CD4-positive, alpha-beta T cell (primary cell): ENCODE measurements at regions not wholly inside any gene's neighbourhood (a gene's known extent, or its start where the extent isn't known, plus 50 kb on each side); places are given as distances from the start of the nearest gene placed in this dataset.

ENCODE experiments used
- ATAC-seq: fragments of 200-7000 bp; cut with Tn5 transposase; one replicate; pipeline ENCODE4 v1.10.0; 2022; ENCODE audit warnings: mild to moderate bottlenecking; ENCODE audit not compliant: poor library complexity
- CTCF ChIA-PET: fragments of 350-600 bp; sonication (Branson Sonifier 250); formaldehyde crosslinking; loops from one replicate; lab custom pipeline; 2021; ENCODE audit warnings: antibody characterized with exemption, inconsistent platforms; lab: Charles Lee
- POLR2A ChIA-PET: fragments of 350-600 bp; sonication (Branson Sonifier 250); formaldehyde crosslinking; loops from one replicate; lab custom pipeline; 2021; ENCODE audit warnings: antibody characterized with exemption, inconsistent platforms; lab: Charles Lee
- DNase-seq, 14 experiments: peaks; one replicate each; pipeline ENCODE4 v3.0.0-alpha.2; 2013 to 2020; ENCODE audit warnings: mixed read lengths in 2 of 14
- H3K27ac ChIP-seq, 2 donors: one replicate each; pipeline versions ENCODE4 v1.5.1 to v1.7.0; 2013; ENCODE audit warnings: low read length in 2 of 2, low read depth in 1 of 2, mild to moderate bottlenecking in 1 of 2
- H3K27me3 ChIP-seq, 2 experiments: 1 replicate in 1 of 2; 2 replicates in 1 of 2; pipeline versions ENCODE4 v1.6.1 to v1.7.0; 2013; ENCODE audit warnings: low read length in 2 of 2, control low read depth in 1 of 2, mild to moderate bottlenecking in 1 of 2, moderate library complexity in 1 of 2; ENCODE audit not compliant: insufficient read depth in 2 of 2, control insufficient read depth in 1 of 2
- H3K36me3 ChIP-seq: one replicate; pipeline ENCODE4 v1.6.1; 2013; ENCODE audit warnings: low read length, control low read depth; ENCODE audit not compliant: insufficient read depth
- H3K4me1 ChIP-seq: one replicate; pipeline ENCODE4 v1.6.1; 2013; ENCODE audit warnings: low read length, control low read depth; ENCODE audit not compliant: insufficient read depth
- H3K4me3 ChIP-seq: one replicate; pipeline ENCODE4 v1.5.1; 2013; ENCODE audit warnings: mild to moderate bottlenecking, low read length, moderate library complexity
- H3K9me3 ChIP-seq, 2 experiments: 1 replicate in 1 of 2; 2 replicates in 1 of 2; pipeline versions ENCODE4 v1.6.1 to v1.7.0; 2013; ENCODE audit warnings: low read length in 2 of 2, mild to moderate bottlenecking in 2 of 2, control low read depth in 1 of 2, moderate library complexity in 1 of 2; ENCODE audit not compliant: control insufficient read depth in 1 of 2, insufficient read depth in 1 of 2
- H3K27ac Mint-ChIP-seq: one replicate; pipeline ENCODE4 v1.8.0; 2020; ENCODE audit warnings: mixed read lengths
- H3K27me3 Mint-ChIP-seq: one replicate; pipeline ENCODE4 v1.8.0; 2021; ENCODE audit warnings: mixed read lengths
- H3K36me3 Mint-ChIP-seq: one replicate; pipeline ENCODE4 v1.8.0; 2021; ENCODE audit warnings: low read depth, mixed read lengths
- H3K4me1 Mint-ChIP-seq: one replicate; pipeline ENCODE4 v1.8.0; 2021; ENCODE audit warnings: low read depth, mixed read lengths
- H3K4me3 Mint-ChIP-seq: one replicate; pipeline ENCODE4 v1.8.0; 2020; ENCODE audit warnings: mild to moderate bottlenecking, mixed read lengths
- H3K9me3 Mint-ChIP-seq: one replicate; pipeline ENCODE4 v1.8.0; 2020; ENCODE audit warnings: mixed read lengths
- intact Hi-C, 2 experiments: fragments of 100-400 bp; cut with DNase I in 1 of 2; cut with micrococcal nuclease in 1 of 2; formaldehyde crosslinking; loops; one replicate each; pipeline versions ENCODE4 v1.15.1 to v1.9.0; 2023 to 2025; cut with DNase I, micrococcal nuclease
- TF ChIP-seq, protein P1 (sequence below): fragments of 200-600 bp; IDR thresholded peaks from one replicate; pipeline ENCODE4 v1.8.0; 2022; ENCODE audit warnings: antibody characterized with exemption, mild to moderate bottlenecking

DNA sequence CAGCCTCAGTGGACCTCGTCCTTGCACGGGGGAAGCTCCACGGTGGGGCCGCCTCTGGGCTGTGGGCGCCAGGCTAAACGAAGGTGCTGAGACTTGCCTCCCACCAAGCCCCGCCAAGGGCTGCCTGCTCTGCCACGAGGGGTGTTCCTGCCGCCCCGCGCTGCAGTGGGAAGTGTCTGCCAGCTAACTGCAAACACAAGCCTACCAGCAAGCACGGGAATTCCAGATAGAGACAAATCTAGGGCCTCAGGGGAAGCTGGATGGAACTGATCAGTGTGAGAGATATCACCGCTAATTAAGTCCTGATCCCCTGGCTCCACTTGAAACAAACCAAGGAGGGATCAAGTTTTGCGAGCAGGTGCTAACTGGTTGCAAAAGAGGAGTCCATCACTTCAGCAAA, 181.6 kb upstream of the LEF1 start:
- Mint-ChIP-seq H3K27ac (no peak overlapping the region), H3K27me3 (no peaks in the 10 kb centered on the region), H3K4me1 (peaks cover 49% of the 10 kb centered on the region), H3K36me3 (no peaks in the 10 kb centered on the region), H3K9me3 (no peaks in the 10 kb centered on the region), H3K4me3 (no peak overlapping the region)
- H3K9me3 ChIP-seq: peaks cover 0 to 4% of the 10 kb centered on the region in 2 experiments
- ChIA-PET CTCF (interaction anchor here (1.4 kb wide), 2 partner anchors 11 to 332 kb away, joined by 3 read pairs; no protein-coding TSS in a partner anchor), POLR2A (no interaction called here)
- TF ChIP-seq, protein P1, sequence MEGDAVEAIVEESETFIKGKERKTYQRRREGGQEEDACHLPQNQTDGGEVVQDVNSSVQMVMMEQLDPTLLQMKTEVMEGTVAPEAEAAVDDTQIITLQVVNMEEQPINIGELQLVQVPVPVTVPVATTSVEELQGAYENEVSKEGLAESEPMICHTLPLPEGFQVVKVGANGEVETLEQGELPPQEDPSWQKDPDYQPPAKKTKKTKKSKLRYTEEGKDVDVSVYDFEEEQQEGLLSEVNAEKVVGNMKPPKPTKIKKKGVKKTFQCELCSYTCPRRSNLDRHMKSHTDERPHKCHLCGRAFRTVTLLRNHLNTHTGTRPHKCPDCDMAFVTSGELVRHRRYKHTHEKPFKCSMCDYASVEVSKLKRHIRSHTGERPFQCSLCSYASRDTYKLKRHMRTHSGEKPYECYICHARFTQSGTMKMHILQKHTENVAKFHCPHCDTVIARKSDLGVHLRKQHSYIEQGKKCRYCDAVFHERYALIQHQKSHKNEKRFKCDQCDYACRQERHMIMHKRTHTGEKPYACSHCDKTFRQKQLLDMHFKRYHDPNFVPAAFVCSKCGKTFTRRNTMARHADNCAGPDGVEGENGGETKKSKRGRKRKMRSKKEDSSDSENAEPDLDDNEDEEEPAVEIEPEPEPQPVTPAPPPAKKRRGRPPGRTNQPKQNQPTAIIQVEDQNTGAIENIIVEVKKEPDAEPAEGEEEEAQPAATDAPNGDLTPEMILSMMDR: no peak
- no peak overlapping the region for H3K27ac ChIP-seq
- H3K4me3 ChIP-seq: no peak overlapping the region
- intact Hi-C loops: no loop called here
- no peak for ATAC-seq
- H3K4me1 ChIP-seq: peaks cover 21% of the 10 kb centered on the region
- no peak for DNase-seq
- no peaks in the 10 kb centered on the region for H3K36me3 ChIP-seq
- H3K27me3 ChIP-seq: no peaks in the 10 kb centered on the region

DNA sequence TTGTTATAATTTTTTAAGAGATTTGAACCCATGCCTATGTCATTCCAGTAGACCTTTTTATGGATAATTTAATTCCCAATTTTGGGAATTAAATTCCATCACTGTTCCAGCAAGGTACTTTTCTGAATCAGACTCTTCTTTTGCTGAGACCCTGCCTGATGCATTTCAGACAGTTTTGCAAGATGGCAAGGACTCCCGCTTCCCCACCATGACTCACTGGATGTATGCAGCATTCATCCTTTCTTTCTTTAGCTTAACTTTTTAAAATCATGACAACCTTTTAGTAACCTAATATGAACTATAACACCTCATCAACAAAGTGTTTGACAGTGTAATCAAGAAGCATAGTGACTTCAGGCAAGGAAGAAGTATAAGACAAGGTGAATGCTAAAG, 178.1 kb upstream of the LEF1 start:
- H3K4me3 ChIP-seq: no peak overlapping the region
- no peak for ATAC-seq
- H3K9me3 Mint-ChIP-seq: no peaks in the 10 kb centered on the region
- peak in 1 of 14 experiments; percentile 26 for DNase-seq
- no peaks in the 10 kb centered on the region for H3K36me3 ChIP-seq
- peaks cover 48% of the 10 kb centered on the region for H3K4me1 Mint-ChIP-seq
- ChIA-PET POLR2A (interaction anchor here (1.4 to 1.7 kb wide), 2 partner anchors 9 to 12 kb away, joined by 5 to 9 read pairs; no protein-coding TSS in a partner anchor), CTCF (interaction anchor here (1.5 kb wide), 1 partner anchor 13 kb away, joined by 3 read pairs; no protein-coding TSS in a partner anchor)
- H3K4me3 Mint-ChIP-seq: no peak overlapping the region
- peaks cover 24% of the 10 kb centered on the region for H3K4me1 ChIP-seq
- intact Hi-C loops: loop anchor here in 1 of 2 experiments (10.0 kb wide), 1 partner anchor 312 kb away; no protein-coding TSS in a partner anchor
- peaks cover 0 to 4% of the 10 kb centered on the region in 2 experiments for H3K9me3 ChIP-seq
- TF ChIP-seq, protein P1: no peak
- H3K27ac ChIP-seq: no peak overlapping the region
- no peaks in the 10 kb centered on the region for H3K27me3 ChIP-seq
- H3K27ac Mint-ChIP-seq: no peak overlapping the region
- no peaks in the 10 kb centered on the region for H3K36me3 Mint-ChIP-seq
- H3K27me3 Mint-ChIP-seq: no peaks in the 10 kb centered on the region

DNA sequence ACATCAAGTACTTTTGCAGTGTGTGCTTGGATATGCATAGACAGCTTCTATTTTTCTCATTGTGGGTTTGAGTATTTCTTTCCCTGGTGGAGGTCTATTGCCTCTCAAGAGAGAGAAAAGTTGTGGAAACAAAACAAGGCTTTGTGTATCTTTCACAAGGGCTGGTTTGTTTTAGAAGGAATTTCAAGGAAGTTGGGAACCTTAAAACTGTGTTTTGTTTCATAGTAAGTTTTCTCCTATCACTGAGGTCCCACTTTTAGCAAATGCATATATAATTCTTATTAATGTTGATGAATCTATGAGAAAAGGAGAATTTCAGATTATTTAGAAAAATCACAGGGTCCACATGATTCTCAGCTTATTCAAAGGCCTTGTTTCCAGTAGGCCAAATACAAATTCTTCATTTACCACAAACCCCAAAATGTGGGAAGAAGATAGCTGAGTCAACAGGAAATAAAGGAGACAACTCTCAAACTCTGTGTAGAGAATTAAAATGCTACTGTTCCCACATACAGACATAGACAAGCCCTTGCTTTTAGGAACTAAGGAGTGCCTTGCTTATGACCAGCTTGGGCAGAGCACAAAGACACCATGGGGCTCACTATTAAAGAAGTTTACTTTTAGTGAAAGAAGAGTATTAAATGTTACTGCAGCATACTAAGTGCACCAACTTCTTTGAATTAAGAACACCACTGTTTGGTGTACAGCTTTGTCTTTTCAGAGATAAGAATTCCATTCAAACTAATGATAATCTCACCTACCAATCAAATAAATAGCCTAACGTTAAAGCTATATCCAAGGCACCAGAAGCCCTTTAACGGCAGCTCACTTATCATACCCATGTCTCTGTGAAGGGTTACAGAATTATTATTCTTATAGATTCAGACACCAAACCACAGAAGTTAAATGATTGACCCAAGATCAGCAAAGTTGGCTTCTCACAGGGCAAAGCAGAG, 177.4 kb upstream of the LEF1 start:
- Mint-ChIP-seq H3K27ac (no peak overlapping the region), H3K4me1 (peaks cover 50% of the 10 kb centered on the region), H3K36me3 (no peaks in the 10 kb centered on the region), H3K9me3 (no peaks in the 10 kb centered on the region), H3K4me3 (no peak overlapping the region), H3K27me3 (no peaks in the 10 kb centered on the region)
- H3K4me3 ChIP-seq: no peak overlapping the region
- no peaks in the 10 kb centered on the region for H3K36me3 ChIP-seq
- TF ChIP-seq, protein P1: no peak
- ATAC-seq (peak; percentile 63), DNase-seq (peak in 1 of 14 experiments; percentile 44)
- ChIA-PET POLR2A (interaction anchor here (0.7 to 1.7 kb wide), 4 partner anchors 9 to 20 kb away, joined by 3 to 9 read pairs (median 4); no protein-coding TSS in a partner anchor), CTCF (interaction anchor here (1.5 kb wide), 1 partner anchor 13 kb away, joined by 3 read pairs; no protein-coding TSS in a partner anchor)
- intact Hi-C loops: loop anchor here in 1 of 2 experiments (10.0 kb wide), 1 partner anchor 311 kb away; no protein-coding TSS in a partner anchor
- no peaks in the 10 kb centered on the region for H3K27me3 ChIP-seq
- no peak overlapping the region for H3K27ac ChIP-seq
- peaks cover 0 to 4% of the 10 kb centered on the region in 2 experiments for H3K9me3 ChIP-seq
- peaks cover 24% of the 10 kb centered on the region for H3K4me1 ChIP-seq
